HG02938 (cell line): ENCODE measurements at regions not wholly inside any gene's neighbourhood (a gene's known extent, or its start where the extent isn't known, plus 50 kb on each side); places are given as distances from the start of the nearest gene placed in this dataset.
"Not testable (repeated sequence)": the region's sequence is repeated elsewhere in the genome, so short reads cannot be mapped to it uniquely, and the experiment has no call there.

ENCODE experiments used
- ATAC-seq: cut with Tn5 transposase; IDR thresholded peaks from one replicate; pipeline ENCODE4 v1.9.1; 2021; ENCODE audit warnings: mild to moderate bottlenecking, moderate library complexity; ENCODE audit not compliant: unreplicated experiment

DNA sequence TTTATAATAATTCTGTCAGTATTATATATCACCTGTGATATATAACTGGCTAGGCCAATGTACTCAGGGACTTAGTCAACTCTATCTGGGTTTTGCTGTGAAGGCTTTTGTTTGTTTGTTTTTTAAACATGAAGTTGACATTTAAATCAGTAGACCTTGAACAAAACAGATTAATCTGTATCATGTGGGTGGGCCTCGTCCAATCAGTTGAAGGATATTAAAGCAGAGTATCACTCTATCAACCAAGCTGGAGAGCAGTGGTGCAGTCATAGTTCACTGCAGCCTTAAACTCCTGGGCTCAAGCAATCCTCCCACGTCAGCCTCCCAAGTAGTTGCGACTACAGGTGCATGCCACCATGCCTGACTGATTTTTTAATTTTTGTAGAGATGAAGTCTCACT is 870.2 kb downstream of the TYW1 start:
- ATAC-seq: no peak

- ATAC-seq: no peak
These were observed 873.8 kb downstream of the TYW1 start for GRCh38 chr7:67870396-67870795.

DNA sequence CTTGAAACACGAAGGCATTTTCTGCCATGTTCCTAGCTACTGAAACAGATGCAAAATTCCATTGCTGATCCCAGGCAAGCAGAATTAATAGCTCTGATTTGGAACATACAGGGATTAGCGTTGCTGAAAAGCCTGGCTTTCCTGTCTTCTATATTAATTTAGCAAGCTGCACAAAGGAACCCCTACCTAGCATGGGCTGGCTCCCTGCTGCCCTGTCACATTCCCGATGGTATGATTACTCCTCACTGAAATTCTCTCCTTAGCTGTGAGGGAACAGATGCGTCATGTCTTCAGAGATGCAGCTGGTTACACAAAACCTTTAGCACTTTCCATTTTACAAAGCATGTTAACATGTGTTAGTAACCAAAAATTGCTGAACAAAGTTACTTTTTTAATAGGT is 878.9 kb downstream of the TYW1 start:
- no peak for ATAC-seq

DNA sequence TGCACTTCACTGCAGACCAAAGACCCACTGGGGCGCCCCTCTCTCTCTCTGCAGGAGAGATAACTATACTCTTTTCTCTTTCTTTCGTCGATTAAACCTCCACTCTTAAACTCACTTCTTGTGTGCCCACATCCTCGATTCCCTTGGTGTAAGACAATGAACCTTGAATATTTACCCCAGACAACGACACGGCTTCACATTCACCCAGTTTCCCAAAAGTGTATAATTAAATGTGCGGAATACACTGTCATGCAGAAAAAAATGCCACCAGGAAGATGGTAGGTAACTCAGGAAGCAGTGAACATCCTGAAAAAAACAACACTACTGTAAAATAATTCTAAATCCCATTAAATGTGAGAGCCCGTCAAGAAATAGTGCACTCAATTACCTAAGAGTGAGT is 882.2 kb downstream of the TYW1 start:
- no peak for ATAC-seq

- ATAC-seq: no peak
These were observed 886.2 kb downstream of the TYW1 start for GRCh38 chr7:67882843-67883242.

DNA sequence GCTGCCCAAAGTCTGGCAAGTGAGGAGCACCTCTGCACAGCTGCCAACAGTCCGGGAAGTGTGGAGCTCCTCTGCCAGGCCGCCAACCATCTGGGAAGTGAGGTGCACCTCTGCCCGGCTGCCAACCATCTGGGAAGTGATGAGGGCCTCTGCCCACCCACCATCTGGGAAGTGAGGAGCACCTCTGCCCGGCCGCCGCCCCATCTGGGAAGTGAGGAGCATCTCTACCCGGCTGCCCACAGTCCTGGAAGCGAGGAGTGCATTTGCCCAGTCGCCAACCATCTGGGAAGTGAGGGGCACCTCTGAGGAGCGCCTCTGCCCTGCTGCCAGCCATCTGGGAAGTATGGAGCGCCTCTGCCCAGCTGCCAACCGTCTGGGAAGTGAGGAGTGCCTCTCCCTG is 893.7 kb downstream of the TYW1 start:
- no peak for ATAC-seq

DNA sequence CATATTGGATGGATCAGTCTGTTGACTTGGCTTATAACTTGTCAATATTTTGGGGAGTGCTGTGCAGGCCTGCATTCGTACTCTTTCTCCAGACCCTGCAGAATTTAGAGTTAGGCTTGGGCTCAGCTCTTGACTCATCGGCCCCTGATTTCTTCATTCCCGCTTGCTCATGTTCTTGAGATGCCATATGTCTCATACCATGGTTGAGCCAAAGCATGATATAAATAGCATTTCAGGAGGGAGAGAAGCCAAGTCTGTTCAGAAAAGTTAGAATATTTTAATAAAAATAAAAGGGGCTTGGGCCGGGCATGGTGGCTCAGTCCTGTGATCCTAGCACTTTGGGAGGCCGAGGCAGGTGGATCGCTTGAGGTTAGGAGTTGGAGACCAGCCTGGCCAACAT is 898.1 kb downstream of the TYW1 start:
- no peak for ATAC-seq

DNA sequence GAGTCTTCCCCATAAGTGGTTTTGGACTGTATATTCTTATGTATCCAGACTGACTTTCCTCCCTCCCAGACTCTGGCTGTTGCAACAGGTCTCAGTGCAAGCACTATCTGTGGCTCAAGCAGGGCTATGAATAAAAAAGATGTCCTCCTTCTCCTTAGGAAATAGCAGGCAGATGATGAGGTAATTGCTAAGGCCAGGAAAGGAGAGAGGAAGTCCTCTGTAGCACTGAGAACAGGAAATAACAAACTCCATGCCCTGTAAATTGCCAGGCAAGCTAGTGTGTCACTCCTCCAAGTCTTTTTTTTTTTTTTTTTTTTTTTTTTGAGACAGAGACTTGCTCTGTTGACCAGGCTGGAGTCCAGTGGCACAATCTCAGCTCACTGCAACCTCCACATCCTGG is 900.1 kb downstream of the TYW1 start:
- ATAC-seq: no peak

DNA sequence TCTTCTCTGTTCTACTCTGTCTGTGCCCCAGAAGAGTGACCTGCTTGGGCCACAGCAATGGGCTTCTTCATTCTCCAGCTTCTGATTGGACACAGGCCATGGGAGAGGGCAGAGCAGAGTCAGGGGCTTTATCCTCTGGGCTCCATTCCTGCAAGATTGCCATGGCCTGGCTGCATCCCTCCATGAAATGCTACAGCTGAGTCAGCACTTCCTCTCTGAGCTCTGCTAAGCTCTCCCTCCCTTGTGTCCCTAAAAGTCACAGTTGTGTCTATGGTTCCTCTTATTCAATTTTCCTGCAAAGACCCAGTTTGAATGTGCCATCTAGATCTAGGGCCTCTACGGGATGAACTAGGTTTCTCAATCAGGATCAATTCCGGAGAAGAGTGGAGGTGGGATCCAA is 903.8 kb downstream of the TYW1 start:
- ATAC-seq: no peak

DNA sequence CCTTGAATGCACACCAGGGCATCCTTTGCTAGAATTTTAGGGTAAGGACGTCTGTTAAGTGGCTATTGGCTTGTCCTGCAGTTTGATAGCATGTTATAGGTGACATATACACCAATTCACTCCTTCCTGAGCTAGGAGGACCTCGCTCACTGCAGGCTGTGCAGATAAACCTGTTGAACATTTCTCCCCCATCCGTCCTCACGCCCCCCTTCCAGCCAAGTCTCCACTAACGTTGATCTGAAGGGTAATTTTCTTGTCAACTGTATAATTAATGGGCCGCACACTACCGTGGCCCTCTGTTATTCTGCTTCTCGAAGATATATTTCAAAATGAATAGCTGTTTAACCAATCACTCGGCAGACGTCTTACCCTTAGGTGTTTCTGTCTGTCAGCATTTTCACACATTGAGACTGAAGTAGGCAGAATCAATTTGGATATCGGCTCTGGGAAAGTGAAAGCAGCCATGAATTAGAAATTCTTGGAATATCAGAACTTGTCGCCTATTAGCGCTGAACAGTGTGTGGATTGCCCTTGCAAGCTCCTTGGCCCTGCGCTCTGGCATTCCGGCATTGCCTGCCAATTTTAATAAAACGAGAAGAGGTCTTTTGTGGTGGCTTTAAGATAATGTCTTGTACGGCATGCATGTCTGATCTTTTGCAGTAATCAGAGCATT is 905.3 kb downstream of the TYW1 start:
- no peak for ATAC-seq

GRCh38 chr7:67907792-67908191 is 911.2 kb downstream of the TYW1 start:
- ATAC-seq: no peak

DNA sequence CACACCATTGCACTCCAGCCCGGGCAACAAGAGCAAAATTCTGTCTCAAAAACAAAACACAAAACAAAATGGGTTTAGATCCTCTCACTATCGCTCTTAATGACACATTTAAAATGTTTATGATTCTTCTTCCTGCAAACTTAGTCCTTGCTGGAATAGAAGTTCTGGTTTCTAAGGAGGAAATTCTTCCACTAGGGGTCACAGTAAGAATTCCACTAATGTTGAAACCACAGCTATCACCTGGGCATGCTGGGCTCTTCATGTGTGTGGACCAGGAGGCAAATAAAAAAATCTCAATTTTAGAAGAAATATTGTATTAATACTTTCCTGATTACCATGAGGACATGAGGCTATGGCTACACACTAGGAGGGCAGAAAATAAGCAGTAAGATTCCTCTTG is 915.8 kb downstream of the TYW1 start:
- ATAC-seq: no peak

DNA sequence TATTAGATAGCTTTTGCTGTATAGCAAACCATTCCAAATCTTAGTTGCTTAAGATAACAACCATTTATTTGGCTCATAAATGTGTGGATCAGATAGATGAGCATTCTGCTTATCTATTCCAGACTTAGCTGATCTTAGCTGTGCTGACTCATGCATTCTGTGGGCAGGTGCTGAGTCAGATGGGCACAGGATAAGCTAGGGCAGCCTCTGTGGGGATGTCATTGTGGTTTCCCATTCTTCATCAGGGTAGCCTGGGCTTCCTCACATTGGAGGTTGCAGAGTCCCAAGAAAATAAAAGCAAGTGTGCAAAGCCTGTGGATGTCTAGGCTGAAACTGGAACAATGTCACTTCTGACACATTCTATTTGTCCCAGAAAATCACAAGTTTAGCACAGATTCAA is 917.0 kb downstream of the TYW1 start:
- ATAC-seq: no peak

- not testable (repeated sequence) for ATAC-seq
These were observed 919.5 kb downstream of the TYW1 start for GRCh38 chr7:67916111-67916510.

DNA sequence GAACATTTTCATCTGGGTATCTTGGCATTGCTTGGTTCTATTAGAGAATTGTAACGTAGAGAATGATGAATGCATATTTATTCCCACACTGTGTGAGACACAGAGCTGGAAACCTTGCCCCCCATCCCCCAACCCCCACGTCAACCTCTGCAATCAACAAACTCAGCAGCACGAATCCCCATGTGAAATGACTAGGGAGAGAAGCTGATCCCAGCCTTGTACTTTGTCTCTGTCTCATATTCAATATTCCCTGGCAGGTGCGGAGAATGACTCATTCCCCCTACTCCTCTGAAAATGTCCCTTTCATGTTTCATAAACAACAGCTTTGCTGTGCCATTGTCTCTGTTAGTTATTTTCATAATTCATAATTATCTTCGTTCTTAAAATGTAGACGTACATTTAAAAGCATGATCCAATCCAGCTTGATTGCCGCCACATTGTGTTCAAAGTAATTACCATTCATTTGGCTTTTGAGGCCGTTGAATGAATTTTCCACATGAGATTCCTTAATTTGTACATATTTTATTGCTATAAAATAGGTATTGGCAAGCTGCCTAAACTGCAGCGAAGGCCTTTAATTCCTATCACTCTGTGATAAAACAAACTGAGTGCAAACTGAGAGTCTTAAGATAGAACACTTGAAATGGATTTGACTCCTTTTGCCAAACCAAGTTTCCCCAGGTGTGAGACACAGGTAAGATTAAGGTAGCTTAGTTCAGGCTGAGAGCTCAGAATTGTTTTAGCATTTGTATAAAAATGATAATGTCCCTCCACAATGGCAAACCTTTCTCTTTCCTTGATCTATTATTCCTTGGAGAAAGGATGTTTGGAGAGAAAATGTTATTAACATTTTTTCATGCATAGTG is 920.2 kb downstream of the TYW1 start:
- ATAC-seq: no peak

DNA sequence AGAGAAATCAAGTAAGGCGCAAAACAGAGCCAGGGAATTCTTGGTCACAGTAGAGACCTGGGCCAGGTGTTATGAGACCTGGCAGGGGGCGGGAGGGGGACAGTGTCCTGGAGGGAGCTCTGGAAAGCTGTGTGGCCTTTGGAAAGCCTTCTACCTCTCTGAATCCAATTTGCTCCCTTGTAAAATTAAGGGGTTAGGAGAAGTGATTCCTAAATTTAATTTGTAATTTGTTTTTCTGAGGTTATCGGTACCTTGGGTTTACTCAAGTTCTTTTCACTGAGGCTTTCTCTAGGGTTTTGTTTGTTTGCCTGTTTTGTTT is 920.8 kb downstream of the TYW1 start:
- no peak for ATAC-seq

DNA sequence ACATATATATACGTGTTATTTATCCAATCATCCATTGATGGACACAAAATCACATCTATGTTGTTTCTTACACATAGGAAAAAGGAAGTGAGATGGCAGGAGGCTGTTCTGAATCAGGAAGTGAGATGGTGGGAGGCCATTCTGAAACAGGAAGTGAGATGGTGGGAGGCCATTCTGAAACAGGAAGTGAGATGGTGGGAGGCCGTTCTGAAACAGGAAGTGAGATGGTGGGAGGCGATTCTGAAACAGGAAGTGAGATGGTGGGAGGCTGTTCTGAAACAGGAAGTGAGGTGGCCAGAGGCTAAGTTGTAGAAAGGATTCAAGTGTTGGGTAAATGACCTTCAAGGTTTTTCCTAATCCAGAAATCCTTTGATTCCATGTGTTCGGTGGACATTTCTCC is 921.5 kb downstream of the TYW1 start:
- no peak for ATAC-seq

GRCh38 chr7:67923286-67923685 is 926.7 kb downstream of the TYW1 start:
- ATAC-seq: no peak

DNA sequence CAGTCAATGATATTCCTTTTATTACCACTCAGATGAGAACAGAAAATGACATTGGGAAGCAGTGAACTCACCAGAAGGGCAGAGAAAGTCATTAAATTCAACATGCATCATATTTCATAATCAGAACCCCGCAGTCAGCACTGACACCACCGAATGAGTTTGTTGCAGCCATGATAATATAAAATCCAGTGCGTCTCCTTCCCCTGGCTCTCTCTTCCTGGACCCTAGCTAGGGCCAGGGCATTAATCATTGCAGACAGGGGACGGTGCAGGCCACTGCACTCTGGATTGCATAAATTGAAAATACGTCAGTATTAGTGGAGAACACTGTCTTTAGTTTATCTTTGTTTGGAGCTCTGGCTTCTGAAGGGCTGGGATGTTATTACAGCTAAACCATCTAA is 931.5 kb downstream of the TYW1 start:
- ATAC-seq: no peak

DNA sequence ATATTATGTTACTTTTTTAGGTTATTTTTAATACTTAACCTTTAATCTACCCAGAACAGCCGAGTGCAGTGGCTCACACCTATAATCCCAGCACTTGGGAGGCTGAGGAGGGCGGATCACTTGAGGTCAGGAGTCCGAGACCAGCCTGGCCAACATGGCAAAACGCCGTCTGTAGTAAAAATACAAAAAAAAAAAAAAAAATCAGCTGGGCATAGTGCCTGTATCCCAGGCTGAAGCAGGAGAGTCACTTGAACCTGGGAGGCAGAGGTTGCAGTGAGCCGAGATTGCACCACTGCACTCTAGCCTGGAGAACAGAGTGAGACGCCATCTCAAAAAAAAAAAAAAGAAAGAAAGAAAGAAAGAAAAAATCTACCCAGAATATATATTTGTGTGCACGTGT is 939.8 kb downstream of the TYW1 start:
- not testable (repeated sequence) for ATAC-seq

GRCh38 chr7:67940400-67940799 is 943.8 kb downstream of the TYW1 start:
- ATAC-seq: no peak

DNA sequence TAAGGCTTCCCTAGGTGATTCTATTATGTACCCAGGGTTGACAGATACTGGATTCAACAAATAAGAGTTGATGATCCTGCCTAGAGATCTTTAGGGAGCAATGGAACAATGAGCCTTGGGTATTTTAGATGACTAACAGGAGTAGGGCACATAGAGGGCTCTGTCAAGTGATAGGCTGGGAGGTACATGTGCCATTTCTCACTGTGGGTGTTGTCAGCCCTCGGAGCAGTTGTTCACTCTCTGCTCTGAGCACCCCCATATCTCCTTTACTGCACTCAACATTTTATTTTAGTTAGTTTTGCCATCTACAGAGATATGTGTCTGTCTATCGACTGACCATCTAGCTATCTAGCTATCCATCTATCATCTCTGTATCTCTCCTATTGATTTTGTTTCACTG is 950.6 kb downstream of the TYW1 start:
- ATAC-seq: no peak

- no peak for ATAC-seq
These were observed 951.0 kb downstream of the TYW1 start for GRCh38 chr7:67947646-67948045.
